Dedifferentiated amniotic fluid mesenchymal stem cell (primary cell): ENCODE measurements at regions not wholly inside any gene's neighbourhood (a gene's known extent, or its start where the extent isn't known, plus 50 kb on each side); places are given as distances from the start of the nearest gene placed in this dataset.
"Not testable (repeated sequence)": the region's sequence is repeated elsewhere in the genome, so short reads cannot be mapped to it uniquely, and the experiment has no call there.

Experiments
- DNase-seq: peaks from one replicate; pipeline ENCODE4 v3.0.0-alpha.2; 2016; ENCODE audit errors: extremely low spot score

DNA sequence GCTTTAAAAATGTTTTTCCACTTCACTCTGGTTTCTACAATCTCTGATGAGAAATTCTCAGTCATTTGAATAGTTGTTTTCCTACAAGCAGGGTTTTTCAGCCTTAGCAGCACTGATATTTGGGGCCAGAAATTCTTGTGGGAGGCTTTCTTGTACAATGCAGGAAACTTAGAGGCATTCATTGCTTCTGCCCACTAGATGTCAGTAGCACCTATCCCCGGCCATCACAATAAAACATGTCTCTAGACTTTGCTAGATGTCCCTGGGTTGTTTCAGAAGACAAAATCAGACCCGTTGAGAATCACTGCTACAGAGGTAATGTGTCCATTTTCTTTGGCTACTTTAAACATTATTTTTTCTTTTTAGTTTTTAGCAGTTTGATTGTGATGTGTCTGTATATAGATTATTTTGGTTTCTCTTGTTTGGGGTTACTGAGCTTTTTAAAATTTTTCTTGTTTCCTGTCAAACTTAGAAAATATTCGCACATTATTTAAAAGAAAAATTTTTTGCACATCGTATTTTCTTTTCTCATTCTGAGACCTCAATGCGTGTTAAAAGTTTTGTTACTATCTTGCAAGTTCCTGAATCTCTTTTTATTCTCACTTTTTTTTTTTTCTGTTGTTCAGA is 60.8 kb upstream of the CCDC179 start:
- peak; percentile 72 for DNase-seq

- no peak for DNase-seq
These were observed 62.4 kb upstream of the CCDC179 start for GRCh38 chr11:22922672-22923071.

- no peak for DNase-seq
These were observed 63.3 kb upstream of the CCDC179 start for GRCh38 chr11:22923561-22923960.

DNA sequence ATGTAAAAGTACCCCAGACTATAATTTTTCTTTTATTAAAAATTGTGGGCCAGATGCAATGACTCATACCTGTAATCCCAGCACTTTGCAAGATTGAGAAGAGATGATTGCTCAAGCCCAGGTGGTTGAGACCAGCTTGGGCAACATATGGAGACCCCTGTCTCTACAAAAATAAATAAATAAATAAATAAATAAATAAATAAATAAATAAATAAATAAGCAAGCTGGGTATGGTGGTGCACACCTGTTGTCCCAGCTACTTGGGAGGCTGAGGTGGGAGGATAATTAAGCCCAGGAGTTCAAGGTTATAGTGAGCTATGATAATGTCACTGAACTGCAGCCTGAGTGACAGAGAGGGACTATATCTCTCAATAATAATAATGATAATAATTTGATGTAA is 66.1 kb upstream of the CCDC179 start:
- DNase-seq: no peak

DNA sequence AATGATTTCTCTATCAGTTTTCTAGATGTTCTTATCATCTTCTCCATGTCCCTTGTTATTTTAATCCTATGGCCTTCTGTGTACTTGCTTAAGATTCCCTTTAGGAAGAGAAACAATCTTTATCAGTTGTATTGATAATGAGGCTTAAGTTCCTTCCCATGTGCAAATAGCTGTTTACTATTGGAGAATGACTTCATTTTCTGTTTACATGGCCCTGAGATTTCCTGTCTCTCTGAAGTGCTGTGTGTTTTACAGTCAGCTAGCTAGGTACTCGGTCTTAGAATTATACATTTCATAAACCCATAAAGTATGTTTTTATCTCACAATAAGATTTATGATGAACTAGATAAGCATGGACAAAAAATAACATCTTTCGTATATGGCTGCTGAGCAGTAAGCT is 67.5 kb upstream of the CCDC179 start:
- DNase-seq: no peak

- DNase-seq: no peak
These were observed 68.1 kb upstream of the CCDC179 start for GRCh38 chr11:22928207-22928917.

DNA sequence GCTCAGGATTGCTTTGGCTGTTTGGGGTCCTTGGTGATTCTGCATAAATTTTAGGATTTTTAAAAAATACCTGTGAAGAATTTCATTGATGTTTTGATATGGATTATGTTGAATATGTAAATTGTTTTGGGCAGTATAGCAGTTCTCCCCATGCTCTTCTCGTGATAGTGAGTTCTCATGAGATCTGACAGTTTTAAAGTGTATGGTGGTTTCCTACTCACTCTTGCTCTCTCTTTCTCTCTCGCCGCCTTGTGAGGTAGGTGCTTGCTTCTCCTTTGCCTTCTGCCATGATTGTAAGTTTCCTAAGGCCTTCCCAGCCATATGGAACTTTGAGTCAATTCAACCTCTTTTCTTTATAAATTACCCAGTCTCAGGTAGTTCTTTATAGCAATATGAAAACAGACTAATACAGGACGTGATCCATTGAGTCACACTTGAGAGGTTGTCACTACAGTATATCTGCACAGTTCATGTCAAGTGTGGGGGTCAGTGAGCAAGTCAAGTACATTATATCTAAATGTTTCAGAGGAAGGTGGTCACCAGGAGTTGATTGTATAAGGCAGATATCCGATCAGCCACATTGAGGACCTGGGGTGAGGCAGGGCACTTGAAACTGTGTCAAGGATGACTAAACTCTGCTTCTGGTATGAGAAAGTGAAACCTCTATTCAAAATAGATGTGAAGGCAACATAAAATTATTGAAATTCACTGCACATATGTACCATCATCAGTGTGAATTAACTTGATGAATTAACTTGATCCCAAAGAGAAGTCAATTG is 70.7 kb upstream of the CCDC179 start:
- DNase-seq: no peak

DNA sequence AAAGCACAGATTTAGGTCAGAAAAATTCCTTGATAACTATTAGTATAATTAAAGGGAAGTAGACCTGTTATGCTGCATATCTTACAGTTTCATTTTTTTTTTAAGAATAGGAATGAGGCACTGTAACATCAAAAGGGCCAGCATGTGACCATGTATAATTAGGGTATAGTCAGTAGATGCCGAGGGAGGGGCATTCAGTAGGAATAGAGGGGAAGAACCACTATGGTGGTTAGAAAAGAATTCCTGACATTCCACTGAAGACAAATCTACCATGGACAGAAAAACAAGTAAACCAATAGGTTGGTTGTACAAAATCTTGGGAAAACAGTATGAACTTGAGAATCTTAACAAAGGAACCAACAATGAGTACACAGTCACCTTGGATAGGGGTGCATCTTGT is 78.4 kb upstream of the CCDC179 start:
- no peak for DNase-seq

DNA sequence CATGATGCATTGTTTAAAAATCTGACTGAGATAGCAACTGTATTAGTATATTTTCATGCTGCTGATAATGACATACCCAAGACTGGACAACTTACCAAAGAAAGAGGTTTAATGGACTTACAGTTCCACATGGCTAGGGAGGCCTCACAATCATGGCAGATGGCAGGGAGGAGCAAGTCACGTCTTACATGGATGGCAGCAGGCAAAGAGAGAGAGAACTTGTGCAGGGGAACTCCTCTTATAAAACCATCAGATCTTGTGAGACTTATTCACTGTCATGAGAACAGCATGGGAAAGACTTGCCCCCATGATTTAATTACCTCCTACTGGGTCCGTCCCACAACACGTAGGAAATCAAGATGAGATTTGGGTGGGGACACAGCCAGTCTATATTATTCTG is 81.3 kb upstream of the CCDC179 start:
- DNase-seq: not testable (repeated sequence)

DNA sequence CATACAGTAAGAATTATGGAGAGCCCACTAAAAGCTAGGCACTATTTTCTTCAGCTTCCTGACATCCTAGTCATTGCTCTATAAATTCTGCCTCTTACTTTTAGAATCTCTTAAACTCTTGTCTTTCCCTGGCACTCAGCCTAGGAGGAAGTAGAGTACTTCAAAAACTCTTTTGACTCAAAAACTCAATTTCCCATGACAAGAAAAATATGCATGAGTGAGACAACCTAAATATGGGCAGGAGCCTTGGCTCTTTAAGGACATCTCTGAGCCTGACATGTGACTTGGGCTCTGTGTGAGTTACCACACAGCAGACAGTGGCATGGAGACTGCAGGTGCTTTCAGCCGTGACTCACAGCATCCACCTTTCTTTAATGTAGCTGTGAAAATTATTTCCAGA is 97.5 kb upstream of the CCDC179 start:
- no peak for DNase-seq

DNA sequence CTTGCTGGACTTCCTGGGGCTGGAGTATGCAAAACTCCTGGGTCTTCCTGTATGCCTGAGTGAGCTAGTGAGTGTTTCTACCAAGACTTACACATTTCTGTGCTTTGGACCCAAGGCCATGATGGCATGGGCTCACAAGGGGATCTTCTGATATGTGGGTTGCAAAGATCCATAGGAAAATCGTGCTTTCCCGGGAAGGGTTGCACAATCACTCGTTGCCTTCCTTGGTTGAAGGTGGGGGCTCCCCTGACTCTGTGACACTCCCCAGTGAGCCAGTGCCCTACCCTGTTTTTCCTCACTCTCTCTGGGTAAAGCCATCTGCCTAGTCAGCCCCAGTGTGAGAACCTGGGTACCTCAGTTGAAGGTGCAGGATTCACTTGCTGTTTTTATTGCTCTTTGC is 114.0 kb upstream of the CCDC179 start:
- no peak for DNase-seq

DNA sequence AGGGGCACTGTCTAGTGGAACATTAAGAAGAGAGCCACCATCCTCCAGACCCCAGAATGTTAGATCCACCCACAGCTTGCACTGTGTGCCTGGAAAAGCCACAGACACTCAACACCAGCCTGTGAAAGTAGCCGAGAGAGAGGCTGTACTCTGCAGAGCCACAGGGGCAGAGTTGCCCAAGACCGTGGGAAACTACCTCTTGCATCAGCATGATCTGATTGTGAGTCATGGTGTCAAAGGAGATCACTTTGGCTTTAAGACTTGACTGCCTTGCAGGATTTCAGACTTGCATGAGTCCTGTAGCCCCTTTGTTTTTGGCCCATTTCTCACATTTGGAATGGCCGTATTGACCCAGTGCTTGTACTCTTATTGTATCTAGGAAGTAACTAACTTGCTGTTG is 115.9 kb upstream of the CCDC179 start:
- peak; percentile 61 for DNase-seq

DNA sequence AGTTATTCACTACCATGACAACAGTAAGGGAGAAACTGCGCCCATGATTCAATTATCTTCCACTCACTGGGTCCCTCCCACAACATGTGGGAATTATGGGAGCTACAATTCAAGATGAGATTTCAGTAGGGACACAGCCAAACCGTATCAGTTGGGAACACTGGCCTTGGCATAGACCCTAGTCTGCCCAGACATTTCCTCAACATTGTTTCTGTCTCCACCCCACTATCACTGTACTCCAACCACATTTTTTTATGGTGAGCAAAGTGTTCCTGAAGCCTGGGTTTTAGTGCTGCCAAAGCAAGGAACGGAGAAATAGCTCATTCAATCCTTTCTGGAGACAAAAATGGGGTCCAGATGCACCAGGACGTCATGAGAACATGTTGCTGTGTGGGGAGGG is 122.6 kb upstream of the CCDC179 start:
- DNase-seq: no peak

DNA sequence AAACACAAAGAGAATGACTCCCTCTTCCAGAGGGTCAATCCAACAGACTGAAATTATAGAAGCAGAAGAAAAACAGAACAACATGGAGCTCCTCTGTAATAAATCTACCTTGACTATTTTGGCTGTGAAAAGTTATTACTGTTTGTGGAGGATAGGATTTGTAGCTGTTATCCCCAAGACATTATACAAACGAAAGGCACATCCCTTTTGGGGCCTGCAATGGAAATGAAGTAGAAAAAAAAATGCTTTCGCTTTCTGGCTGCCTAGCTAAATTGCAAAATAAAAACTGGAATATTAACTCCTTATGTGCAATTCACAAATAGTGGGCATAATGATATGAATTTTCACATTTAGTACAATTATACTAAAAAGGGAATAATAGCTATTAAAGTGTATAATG is 123.8 kb upstream of the CCDC179 start:
- no peak for DNase-seq

DNA sequence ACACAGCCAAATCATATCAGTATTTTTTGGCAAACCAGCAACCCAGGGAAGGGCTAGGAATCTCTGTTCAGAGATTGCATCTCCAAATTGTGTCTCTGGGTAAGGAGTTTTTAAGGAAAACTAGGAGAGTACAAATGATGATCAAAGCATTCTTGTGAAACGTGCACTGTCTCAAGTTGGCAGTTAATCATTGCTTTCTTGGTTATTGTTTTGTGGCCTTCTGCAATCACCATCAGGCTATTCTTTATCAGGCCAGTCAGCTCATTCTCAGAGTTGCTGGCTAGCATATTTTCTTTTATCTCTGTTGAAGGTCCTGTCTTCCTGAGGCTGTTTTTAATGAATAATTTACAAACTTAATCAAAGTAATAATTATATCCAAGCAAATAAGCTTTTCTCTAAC is 129.1 kb upstream of the CCDC179 start:
- no peak for DNase-seq

DNA sequence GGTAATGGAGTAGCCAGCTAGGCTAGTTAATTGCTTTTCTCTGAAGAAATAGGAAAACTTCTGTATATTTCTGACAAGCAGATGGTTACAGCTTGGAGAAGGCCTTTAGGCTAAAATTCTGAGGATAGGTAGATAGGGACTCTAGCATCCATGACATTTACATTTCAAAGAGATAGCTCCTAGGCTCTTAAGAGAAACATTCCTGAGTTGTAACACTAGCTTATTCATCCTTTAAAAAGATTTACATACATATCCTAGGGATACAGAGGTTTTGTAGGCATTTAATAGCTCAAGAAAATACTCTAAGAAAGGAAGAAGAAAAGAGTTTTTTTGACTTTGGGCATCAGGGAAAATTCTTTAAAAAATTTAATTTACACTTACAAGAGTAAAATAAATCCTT is 130.9 kb upstream of the CCDC179 start:
- DNase-seq: no peak

DNA sequence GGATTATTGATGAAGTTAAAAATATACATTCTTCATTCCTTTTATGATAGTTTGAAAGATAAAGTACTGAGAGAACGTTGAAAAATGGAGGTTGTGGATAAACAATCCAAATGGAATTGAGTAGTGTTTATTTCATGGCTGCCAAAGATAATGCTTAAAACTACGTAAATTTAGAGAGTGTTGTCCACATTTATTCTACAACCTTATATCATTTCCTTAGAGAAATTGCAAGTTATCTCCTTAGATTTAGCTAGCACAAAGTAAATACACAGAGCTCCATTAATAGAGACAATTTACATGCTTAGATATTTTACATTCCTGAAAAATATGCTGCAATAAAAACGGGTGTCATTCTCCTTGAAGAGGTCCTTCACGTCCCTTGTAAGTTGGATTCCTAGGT is 146.5 kb upstream of the CCDC179 start:
- no peak for DNase-seq

DNA sequence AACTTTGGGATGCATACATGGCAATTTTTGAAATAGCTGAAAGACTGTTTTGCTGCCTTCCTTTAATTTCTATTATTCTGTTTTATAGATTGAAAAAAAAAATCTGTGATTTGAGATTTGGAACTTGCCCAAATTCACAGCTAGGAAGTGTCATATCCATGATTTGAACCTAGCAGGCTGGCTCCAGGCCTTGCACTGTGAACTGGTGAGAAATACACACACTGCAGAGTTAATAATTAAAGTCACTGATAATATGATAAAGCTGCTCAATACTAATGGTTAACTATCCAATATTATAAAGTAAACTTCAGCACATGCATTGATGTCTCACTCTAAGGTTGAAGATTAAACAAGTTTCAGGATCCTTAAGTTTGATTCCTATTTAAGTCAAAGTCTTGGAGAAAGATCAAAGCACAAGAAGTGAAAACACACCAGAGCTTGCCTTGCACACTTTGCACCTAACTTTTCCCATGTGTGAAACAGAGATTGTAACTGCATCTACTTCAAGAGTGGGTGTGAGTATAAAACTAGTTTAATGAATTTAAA is 150.6 kb upstream of the CCDC179 start:
- DNase-seq: no peak

DNA sequence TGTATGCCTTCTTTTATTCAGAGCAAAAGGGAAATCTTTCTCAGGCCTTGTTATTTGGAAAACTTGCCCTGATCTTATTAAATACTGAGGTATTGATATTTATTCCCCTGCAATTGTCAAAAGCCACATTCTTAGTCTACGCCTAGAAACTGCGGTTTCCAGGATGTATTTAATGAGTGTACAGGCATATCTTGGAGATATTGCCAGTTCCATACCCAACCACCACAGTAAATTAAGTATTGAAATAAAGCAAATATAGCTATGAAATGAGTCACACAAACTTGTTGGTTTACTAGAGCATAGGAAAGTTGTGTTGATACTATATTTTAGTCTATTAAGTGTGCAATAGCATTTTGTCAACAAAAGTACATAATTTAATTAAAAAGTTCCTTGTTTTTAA is 152.7 kb upstream of the CCDC179 start:
- DNase-seq: no peak

GRCh38 chr11:23013509-23013908 is 153.2 kb upstream of the CCDC179 start:
- DNase-seq: no peak

DNA sequence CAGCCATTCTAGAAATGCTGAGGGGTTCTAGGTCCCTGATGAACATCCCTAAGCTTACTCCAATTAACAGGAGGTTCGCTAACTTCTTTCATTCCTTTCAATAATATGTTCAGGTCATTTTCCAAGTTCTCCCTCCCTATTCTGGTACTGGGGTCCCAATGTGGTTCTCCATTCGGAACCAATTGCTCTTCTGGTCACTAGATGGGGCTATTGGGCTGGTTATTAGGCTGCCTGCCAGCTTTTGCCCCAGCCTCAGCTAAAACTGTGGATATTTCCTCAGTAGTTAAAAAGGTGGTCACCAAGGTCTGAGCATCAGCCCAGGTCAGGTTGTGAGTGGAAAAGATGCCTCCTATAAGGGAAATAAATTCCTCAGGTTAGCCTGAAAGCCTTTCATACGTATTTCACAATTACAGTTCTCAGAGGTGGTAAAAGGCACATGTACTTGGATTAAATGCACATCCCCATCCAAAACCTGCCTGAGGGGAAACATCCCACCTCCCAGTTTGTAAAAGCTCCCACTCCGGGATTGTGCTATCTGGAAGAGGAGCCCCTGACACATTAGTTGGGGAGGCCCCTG is 161.1 kb upstream of the CCDC179 start:
- DNase-seq: peak; percentile 31

DNA sequence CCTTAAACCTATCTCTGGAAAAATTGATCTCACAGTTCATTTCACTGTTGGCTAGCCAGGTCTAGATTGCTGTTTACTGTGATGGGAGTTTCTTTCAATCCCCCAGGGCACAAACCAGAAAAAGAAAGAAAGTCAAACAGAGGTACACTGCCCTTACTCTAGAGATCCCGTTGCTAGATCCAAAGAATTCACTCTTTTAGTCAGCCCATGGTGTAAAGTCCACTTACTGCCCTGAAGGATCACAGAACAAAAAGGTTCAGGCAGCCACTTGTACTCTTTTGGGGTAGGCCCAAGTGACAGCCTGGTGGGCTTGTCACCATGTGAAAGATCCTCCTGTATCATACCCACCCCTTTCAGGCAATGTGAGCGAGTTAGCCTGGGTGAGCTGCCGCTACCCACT is 162.6 kb upstream of the CCDC179 start:
- no peak for DNase-seq
